ENCODE measurements at regions not wholly inside any gene's neighbourhood (a gene's known extent, or its start where the extent isn't known, plus 50 kb on each side); places are given as distances from the start of the nearest gene placed in this dataset.

DNA sequence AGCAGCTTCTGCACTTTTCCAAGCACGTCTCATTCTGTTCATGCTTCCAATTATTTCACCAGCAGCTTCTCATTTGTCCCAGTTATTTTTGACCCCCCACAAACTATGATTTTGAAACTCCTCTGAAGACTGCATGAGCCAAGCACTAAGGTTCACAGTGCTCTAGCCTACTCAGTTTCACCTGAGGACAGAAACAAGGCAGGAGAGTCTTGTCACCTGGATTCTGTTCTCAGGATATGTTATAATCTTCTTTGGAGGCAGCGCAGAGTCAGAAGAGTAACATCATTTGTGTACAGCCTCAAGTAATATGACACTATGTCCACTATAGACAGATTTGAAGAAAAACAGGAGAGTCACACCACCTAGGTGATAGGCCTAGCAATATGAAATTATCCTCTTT lies 985.1 kb upstream of the TSPY4 start:
- no peaks in the 10 kb centered on the region for H3K9me3 ChIP-seq
- DNase-seq = no peak
- 81 to 94% methylated on average over 2 of the region's 2 CpGs for WGBS, 2 donors
- no peaks in the 10 kb centered on the region for H3K27me3 ChIP-seq
- H3K4me1 ChIP-seq = no peaks in the 10 kb centered on the region
- no peak overlapping the region for H3K4me3 ChIP-seq
- TF ChIP-seq, protein P1, sequence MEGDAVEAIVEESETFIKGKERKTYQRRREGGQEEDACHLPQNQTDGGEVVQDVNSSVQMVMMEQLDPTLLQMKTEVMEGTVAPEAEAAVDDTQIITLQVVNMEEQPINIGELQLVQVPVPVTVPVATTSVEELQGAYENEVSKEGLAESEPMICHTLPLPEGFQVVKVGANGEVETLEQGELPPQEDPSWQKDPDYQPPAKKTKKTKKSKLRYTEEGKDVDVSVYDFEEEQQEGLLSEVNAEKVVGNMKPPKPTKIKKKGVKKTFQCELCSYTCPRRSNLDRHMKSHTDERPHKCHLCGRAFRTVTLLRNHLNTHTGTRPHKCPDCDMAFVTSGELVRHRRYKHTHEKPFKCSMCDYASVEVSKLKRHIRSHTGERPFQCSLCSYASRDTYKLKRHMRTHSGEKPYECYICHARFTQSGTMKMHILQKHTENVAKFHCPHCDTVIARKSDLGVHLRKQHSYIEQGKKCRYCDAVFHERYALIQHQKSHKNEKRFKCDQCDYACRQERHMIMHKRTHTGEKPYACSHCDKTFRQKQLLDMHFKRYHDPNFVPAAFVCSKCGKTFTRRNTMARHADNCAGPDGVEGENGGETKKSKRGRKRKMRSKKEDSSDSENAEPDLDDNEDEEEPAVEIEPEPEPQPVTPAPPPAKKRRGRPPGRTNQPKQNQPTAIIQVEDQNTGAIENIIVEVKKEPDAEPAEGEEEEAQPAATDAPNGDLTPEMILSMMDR (IDR thresholded peaks at IDR 0.05) = no peak
- TF ChIP-seq EP300 (IDR thresholded peaks at IDR 0.05) (no peak), POLR2A (IDR thresholded peaks at IDR 0.05) (no peak), POLR2AphosphoS5 (IDR thresholded peaks at IDR 0.05) (no peak)
- no peak overlapping the region for H3K27ac ChIP-seq
- no peaks in the 10 kb centered on the region for H3K36me3 ChIP-seq
- intact Hi-C loops (cut with DNase I) = no loop called here

DNA sequence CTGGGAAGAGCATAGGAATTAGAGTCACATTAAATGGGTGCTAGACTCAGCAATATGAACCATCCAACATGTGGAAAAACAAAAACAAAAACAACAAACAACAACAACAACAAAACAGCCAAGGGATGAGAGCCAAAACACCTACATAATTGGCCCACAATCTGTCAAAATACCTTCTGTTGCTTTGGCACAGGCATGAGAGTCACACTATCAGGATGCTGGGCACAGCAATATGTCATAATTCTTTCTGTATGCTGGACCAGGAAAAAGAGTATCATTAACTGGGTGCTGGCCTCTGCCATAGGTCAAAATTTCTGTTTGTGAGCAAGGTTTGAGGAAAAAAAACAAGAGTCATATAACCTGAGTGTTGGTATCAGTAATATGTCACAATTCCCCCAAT lies 979.1 kb upstream of the TSPY4 start:
- no peaks in the 10 kb centered on the region for H3K27me3 ChIP-seq
- no peaks in the 10 kb centered on the region for H3K36me3 ChIP-seq
- no peak overlapping the region for H3K27ac ChIP-seq
- no peak for DNase-seq
- TF ChIP-seq POLR2AphosphoS5 (IDR thresholded peaks at IDR 0.05) = no peak
- TF ChIP-seq EP300 (IDR thresholded peaks at IDR 0.05) = no peak
- TF ChIP-seq, protein P1 (IDR thresholded peaks at IDR 0.05) = no peak
- TF ChIP-seq POLR2A (IDR thresholded peaks at IDR 0.05) = no peak
- intact Hi-C loops (cut with DNase I) = no loop called here
- no peaks in the 10 kb centered on the region for H3K4me1 ChIP-seq
- H3K4me3 ChIP-seq = no peak overlapping the region
- no peaks in the 10 kb centered on the region for H3K9me3 ChIP-seq

DNA sequence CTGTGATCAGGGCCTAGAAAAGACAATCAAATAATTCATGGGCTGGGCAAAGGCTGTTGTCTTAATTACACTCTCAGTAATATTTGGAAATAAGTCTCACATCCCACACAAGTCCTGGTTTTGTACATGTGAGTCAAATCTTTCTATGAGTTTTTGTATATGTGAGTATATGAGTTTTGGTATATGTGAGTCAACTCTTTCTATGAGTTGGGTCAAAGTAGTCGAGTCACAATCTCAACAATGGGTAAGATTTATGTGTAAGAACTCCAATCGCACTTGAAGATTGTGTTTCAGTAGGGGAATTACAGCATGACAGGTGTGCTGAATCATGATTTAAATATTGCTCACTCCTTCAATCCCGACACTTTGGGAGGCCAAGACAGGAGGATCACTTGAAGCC lies 975.5 kb upstream of the TSPY4 start:
- intact Hi-C loops (cut with DNase I) = no loop called here
- Histone ChIP-seq H3K9me3 (no peaks in the 10 kb centered on the region), H3K27ac (no peak overlapping the region), H3K4me3 (no peak overlapping the region), H3K36me3 (no peaks in the 10 kb centered on the region), H3K27me3 (no peaks in the 10 kb centered on the region), H3K4me1 (no peaks in the 10 kb centered on the region)
- no peak for DNase-seq
- WGBS, 2 donors = 71 to 79% methylated on average over 3 of the region's 3 CpGs
- TF ChIP-seq POLR2AphosphoS5 (IDR thresholded peaks at IDR 0.05) (no peak), POLR2A (IDR thresholded peaks at IDR 0.05) (no peak), EP300 (IDR thresholded peaks at IDR 0.05) (no peak)
- TF ChIP-seq, protein P1 (IDR thresholded peaks at IDR 0.05) = no peak

DNA sequence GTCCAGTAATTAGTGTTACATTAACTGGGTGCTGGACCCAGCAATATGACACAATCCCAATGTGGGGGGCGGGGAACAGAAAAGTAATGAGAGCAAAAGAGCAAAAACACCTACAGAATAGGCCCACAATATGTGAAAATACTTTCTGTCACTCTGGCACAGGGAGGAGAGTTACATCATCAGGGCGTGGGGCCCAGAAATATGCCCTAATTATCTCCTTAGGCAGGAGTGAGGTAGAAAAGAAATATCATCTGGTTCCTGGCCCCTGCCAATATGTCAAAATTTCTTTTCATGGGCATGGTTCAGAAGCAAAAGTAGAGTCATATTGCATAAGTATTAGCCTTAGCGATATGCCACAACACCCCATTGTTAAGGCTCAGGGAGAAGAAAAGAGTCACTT lies 959.8 kb upstream of the TSPY4 start:
- TF ChIP-seq EP300 (IDR thresholded peaks at IDR 0.05) = no peak
- no peak for TF ChIP-seq POLR2A (IDR thresholded peaks at IDR 0.05)
- TF ChIP-seq, protein P1 (IDR thresholded peaks at IDR 0.05) = no peak
- no peak for TF ChIP-seq POLR2AphosphoS5 (IDR thresholded peaks at IDR 0.05)
- 68 to 84% methylated on average over 3 of the region's 3 CpGs for WGBS, 2 donors
- Histone ChIP-seq H3K27ac (no peak overlapping the region), H3K27me3 (no peaks in the 10 kb centered on the region), H3K36me3 (no peaks in the 10 kb centered on the region), H3K9me3 (no peaks in the 10 kb centered on the region), H3K4me1 (no peaks in the 10 kb centered on the region), H3K4me3 (no peak overlapping the region)
- intact Hi-C loops (cut with DNase I) = no loop called here
- DNase-seq = no peak

DNA sequence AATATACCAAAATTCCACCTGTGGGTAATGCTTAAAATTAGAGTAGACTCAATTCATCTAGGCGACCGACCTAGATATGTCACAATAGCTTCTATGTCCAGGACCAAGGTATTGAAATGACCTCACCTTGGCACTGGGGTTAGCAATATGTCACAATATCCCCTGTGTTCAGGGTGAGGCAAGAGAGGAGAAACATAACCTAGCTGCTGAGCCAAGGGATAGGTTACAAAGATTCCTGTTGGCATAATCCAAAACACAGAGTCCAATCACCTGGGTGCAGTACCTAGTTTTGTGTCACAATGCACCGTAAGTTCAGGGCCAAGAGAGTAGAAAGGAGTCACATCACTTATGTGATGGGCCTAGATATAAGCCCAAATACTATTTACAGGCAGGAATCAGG lies 957.5 kb upstream of the TSPY4 start:
- no peaks in the 10 kb centered on the region for H3K36me3 ChIP-seq
- no peak for DNase-seq
- TF ChIP-seq POLR2AphosphoS5 (IDR thresholded peaks at IDR 0.05) = no peak
- no peak for TF ChIP-seq EP300 (IDR thresholded peaks at IDR 0.05)
- TF ChIP-seq, protein P1 (IDR thresholded peaks at IDR 0.05) = no peak
- TF ChIP-seq POLR2A (IDR thresholded peaks at IDR 0.05) = no peak
- H3K4me1 ChIP-seq = no peaks in the 10 kb centered on the region
- no peaks in the 10 kb centered on the region for H3K9me3 ChIP-seq
- 76 to 95% methylated on average over 3 of the region's 3 CpGs for WGBS, 2 donors
- no peaks in the 10 kb centered on the region for H3K27me3 ChIP-seq
- no peak overlapping the region for H3K27ac ChIP-seq
- no peak overlapping the region for H3K4me3 ChIP-seq
- intact Hi-C loops (cut with DNase I) = no loop called here

Measured in sigmoid colon (tissue), 6 donors.